ENCODE measurements at regions not wholly inside any gene's neighbourhood (a gene's known extent, or its start where the extent isn't known, plus 50 kb on each side); places are given as distances from the start of the nearest gene placed in this dataset.

- ChIA-PET POLR2A (no interaction called here), CTCF (no interaction called here)
- H3K36me3 ChIP-seq (ENCODE audit: control insufficient read depth in 4 of 4, insufficient read depth in 4 of 4, low read length in 3 of 4), result no peaks in the 10 kb centered on the region
- no peak for DNase-seq
- WGBS (ENCODE audit: insufficient coverage), result no CpG with 5 or more reads among the region's 3 CpGs
- peaks cover 0 to 2% (median 0%) of the 10 kb centered on the region in 5 experiments for H3K9me3 ChIP-seq (ENCODE audit: control extremely low read depth in 1 of 5, control insufficient read depth in 4 of 5, insufficient read depth in 2 of 5, low read depth in 1 of 5, low read length in 4 of 5)
- H3K4me1 ChIP-seq (ENCODE audit: control extremely low read depth in 1 of 4, control insufficient read depth in 4 of 4, insufficient read depth in 4 of 4, low read length in 3 of 4), result no peaks in the 10 kb centered on the region
- H3K4me3 ChIP-seq (ENCODE audit: control insufficient read depth in 1 of 7, extremely low read depth in 1 of 7, insufficient read depth in 4 of 7, low read depth in 2 of 7, low read length in 6 of 7), result no peak overlapping the region
- H3K27ac ChIP-seq (ENCODE audit: insufficient read depth in 1 of 2, low read depth in 1 of 2, low read length in 2 of 2, poor library complexity in 1 of 2, severe bottlenecking in 2 of 2), result no peak overlapping the region
- no peaks in the 10 kb centered on the region for H3K27me3 ChIP-seq (replicated peaks in 2 of 5; ENCODE audit: control insufficient read depth in 4 of 5, insufficient read depth in 5 of 5, low read length in 4 of 5)
Observed at GRCh38 chr4:125688841-125689240, 374.1 kb downstream of the FAT4 start.

DNA sequence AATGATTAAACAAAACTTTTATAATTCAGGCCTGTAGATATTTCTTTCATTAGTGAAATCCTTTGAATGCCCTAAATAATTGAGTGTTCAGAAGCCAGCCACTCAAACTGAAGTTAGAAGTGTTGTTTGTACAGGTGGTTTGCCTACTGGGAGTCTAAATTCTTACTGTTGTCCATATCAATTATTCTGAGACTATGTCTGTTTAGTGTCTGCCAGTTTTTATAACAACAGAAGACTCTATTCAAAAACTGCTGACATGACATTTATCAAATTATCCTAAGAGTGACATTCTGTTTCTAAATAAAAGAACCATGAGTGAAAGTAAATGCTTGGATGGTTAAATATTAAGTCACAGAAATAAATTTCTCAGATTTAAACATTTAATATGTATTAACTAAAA is 375.1 kb downstream of the FAT4 start:
- Histone ChIP-seq H3K9me3 (ENCODE audit: control extremely low read depth in 1 of 5, control insufficient read depth in 4 of 5, insufficient read depth in 2 of 5, low read depth in 1 of 5, low read length in 4 of 5) (peaks cover 0 to 2% (median 0%) of the 10 kb centered on the region in 5 experiments), H3K4me3 (ENCODE audit: control insufficient read depth in 1 of 7, extremely low read depth in 1 of 7, insufficient read depth in 4 of 7, low read depth in 2 of 7, low read length in 6 of 7) (no peak overlapping the region), H3K27me3 (replicated peaks in 2 of 5; ENCODE audit: control insufficient read depth in 4 of 5, insufficient read depth in 5 of 5, low read length in 4 of 5) (no peaks in the 10 kb centered on the region), H3K27ac (ENCODE audit: insufficient read depth in 1 of 2, low read depth in 1 of 2, low read length in 2 of 2, poor library complexity in 1 of 2, severe bottlenecking in 2 of 2) (no peak overlapping the region), H3K4me1 (ENCODE audit: control extremely low read depth in 1 of 4, control insufficient read depth in 4 of 4, insufficient read depth in 4 of 4, low read length in 3 of 4) (no peaks in the 10 kb centered on the region), H3K36me3 (ENCODE audit: control insufficient read depth in 4 of 4, insufficient read depth in 4 of 4, low read length in 3 of 4) (no peaks in the 10 kb centered on the region)
- POLR2A ChIA-PET, result no interaction called here
- CTCF ChIA-PET, result no interaction called here
- no peak for DNase-seq

DNA sequence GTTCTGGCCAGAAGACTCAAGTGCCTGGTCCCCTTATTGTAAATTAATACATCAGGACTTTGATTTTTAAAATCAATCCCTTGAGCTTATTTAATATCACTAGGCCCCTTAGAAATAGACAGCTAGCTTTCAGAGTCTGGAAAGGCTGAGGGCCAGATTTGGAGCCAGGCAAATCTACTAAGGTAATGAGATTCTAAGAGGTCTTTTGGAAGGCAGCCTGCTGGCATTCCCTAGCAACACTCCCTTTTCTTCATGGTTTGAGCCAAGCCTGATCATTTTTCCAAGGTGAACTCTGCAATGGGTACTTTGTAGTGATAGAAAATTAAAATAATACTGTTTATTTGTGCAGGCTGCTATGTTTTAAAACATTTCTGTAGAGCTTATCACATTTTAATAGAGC is 378.5 kb downstream of the FAT4 start:
- Histone ChIP-seq H3K36me3 (ENCODE audit: control insufficient read depth in 4 of 4, insufficient read depth in 4 of 4, low read length in 3 of 4) (no peaks in the 10 kb centered on the region), H3K4me1 (ENCODE audit: control extremely low read depth in 1 of 4, control insufficient read depth in 4 of 4, insufficient read depth in 4 of 4, low read length in 3 of 4) (no peaks in the 10 kb centered on the region), H3K27me3 (replicated peaks in 2 of 5; ENCODE audit: control insufficient read depth in 4 of 5, insufficient read depth in 5 of 5, low read length in 4 of 5) (no peaks in the 10 kb centered on the region), H3K27ac (ENCODE audit: insufficient read depth in 1 of 2, low read depth in 1 of 2, low read length in 2 of 2, poor library complexity in 1 of 2, severe bottlenecking in 2 of 2) (no peak overlapping the region), H3K4me3 (ENCODE audit: control insufficient read depth in 1 of 7, extremely low read depth in 1 of 7, insufficient read depth in 4 of 7, low read depth in 2 of 7, low read length in 6 of 7) (no peak overlapping the region), H3K9me3 (ENCODE audit: control extremely low read depth in 1 of 5, control insufficient read depth in 4 of 5, insufficient read depth in 2 of 5, low read depth in 1 of 5, low read length in 4 of 5) (peaks cover 0 to 2% (median 0%) of the 10 kb centered on the region in 5 experiments)
- POLR2A ChIA-PET, result no interaction called here
- DNase-seq, result no peak
- CTCF ChIA-PET, result no interaction called here

GRCh38 chr4:125702406-125702805 is 387.7 kb downstream of the FAT4 start:
- Histone ChIP-seq H3K27ac (ENCODE audit: insufficient read depth in 1 of 2, low read depth in 1 of 2, low read length in 2 of 2, poor library complexity in 1 of 2, severe bottlenecking in 2 of 2) (no peak overlapping the region), H3K36me3 (ENCODE audit: control insufficient read depth in 4 of 4, insufficient read depth in 4 of 4, low read length in 3 of 4) (no peaks in the 10 kb centered on the region), H3K4me3 (ENCODE audit: control insufficient read depth in 1 of 7, extremely low read depth in 1 of 7, insufficient read depth in 4 of 7, low read depth in 2 of 7, low read length in 6 of 7) (no peak overlapping the region), H3K9me3 (ENCODE audit: control extremely low read depth in 1 of 5, control insufficient read depth in 4 of 5, insufficient read depth in 2 of 5, low read depth in 1 of 5, low read length in 4 of 5) (peaks cover 0 to 4% (median 0%) of the 10 kb centered on the region in 5 experiments), H3K4me1 (ENCODE audit: control extremely low read depth in 1 of 4, control insufficient read depth in 4 of 4, insufficient read depth in 4 of 4, low read length in 3 of 4) (no peaks in the 10 kb centered on the region), H3K27me3 (replicated peaks in 2 of 5; ENCODE audit: control insufficient read depth in 4 of 5, insufficient read depth in 5 of 5, low read length in 4 of 5) (no peaks in the 10 kb centered on the region)
- DNase-seq, result no peak
- CTCF ChIA-PET, result no interaction called here
- POLR2A ChIA-PET, result no interaction called here

- no peak overlapping the region for H3K27ac ChIP-seq (ENCODE audit: insufficient read depth in 1 of 2, low read depth in 1 of 2, low read length in 2 of 2, poor library complexity in 1 of 2, severe bottlenecking in 2 of 2)
- no peak overlapping the region for H3K4me3 ChIP-seq (ENCODE audit: control insufficient read depth in 1 of 7, extremely low read depth in 1 of 7, insufficient read depth in 4 of 7, low read depth in 2 of 7, low read length in 6 of 7)
- H3K36me3 ChIP-seq (ENCODE audit: control insufficient read depth in 4 of 4, insufficient read depth in 4 of 4, low read length in 3 of 4), result no peaks in the 10 kb centered on the region
- CTCF ChIA-PET, result no interaction called here
- no peaks in the 10 kb centered on the region for H3K4me1 ChIP-seq (ENCODE audit: control extremely low read depth in 1 of 4, control insufficient read depth in 4 of 4, insufficient read depth in 4 of 4, low read length in 3 of 4)
- H3K27me3 ChIP-seq (replicated peaks in 2 of 5; ENCODE audit: control insufficient read depth in 4 of 5, insufficient read depth in 5 of 5, low read length in 4 of 5), result no peaks in the 10 kb centered on the region
- WGBS (ENCODE audit: insufficient coverage), result no CpG with 5 or more reads among the region's 1 CpG
- POLR2A ChIA-PET, result no interaction called here
- no peak for DNase-seq
- H3K9me3 ChIP-seq (ENCODE audit: control extremely low read depth in 1 of 5, control insufficient read depth in 4 of 5, insufficient read depth in 2 of 5, low read depth in 1 of 5, low read length in 4 of 5), result peaks cover 0 to 3% (median 0%) of the 10 kb centered on the region in 5 experiments
Observed at GRCh38 chr4:125703443-125703842, 388.7 kb downstream of the FAT4 start.

DNA sequence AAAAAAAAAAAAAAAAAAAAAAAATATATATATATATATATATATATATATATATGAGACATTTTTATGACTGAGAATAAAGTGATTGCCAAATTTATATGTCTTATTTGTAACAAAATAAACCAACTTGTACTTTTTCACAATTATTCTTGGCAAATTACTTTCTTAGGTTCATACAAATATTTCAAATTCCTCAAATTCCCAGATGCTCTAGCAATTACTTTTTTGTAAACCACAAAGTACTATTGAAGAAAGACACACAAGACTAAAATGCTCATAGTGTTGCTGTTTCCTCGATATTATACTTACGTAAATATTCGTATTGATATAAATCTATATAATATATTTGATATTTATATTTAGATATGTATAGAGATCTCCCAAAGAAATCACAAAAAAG is 390.0 kb downstream of the FAT4 start:
- ChIA-PET CTCF (no interaction called here), POLR2A (no interaction called here)
- Histone ChIP-seq H3K9me3 (ENCODE audit: control extremely low read depth in 1 of 5, control insufficient read depth in 4 of 5, insufficient read depth in 2 of 5, low read depth in 1 of 5, low read length in 4 of 5) (peaks cover 0 to 3% (median 0%) of the 10 kb centered on the region in 5 experiments), H3K27ac (ENCODE audit: insufficient read depth in 1 of 2, low read depth in 1 of 2, low read length in 2 of 2, poor library complexity in 1 of 2, severe bottlenecking in 2 of 2) (no peak overlapping the region), H3K4me3 (ENCODE audit: control insufficient read depth in 1 of 7, extremely low read depth in 1 of 7, insufficient read depth in 4 of 7, low read depth in 2 of 7, low read length in 6 of 7) (no peak overlapping the region), H3K36me3 (ENCODE audit: control insufficient read depth in 4 of 4, insufficient read depth in 4 of 4, low read length in 3 of 4) (no peaks in the 10 kb centered on the region), H3K27me3 (replicated peaks in 2 of 5; ENCODE audit: control insufficient read depth in 4 of 5, insufficient read depth in 5 of 5, low read length in 4 of 5) (no peaks in the 10 kb centered on the region), H3K4me1 (ENCODE audit: control extremely low read depth in 1 of 4, control insufficient read depth in 4 of 4, insufficient read depth in 4 of 4, low read length in 3 of 4) (no peaks in the 10 kb centered on the region)
- no CpG with 5 or more reads among the region's 3 CpGs for WGBS (ENCODE audit: insufficient coverage)
- DNase-seq, result no peak

DNA sequence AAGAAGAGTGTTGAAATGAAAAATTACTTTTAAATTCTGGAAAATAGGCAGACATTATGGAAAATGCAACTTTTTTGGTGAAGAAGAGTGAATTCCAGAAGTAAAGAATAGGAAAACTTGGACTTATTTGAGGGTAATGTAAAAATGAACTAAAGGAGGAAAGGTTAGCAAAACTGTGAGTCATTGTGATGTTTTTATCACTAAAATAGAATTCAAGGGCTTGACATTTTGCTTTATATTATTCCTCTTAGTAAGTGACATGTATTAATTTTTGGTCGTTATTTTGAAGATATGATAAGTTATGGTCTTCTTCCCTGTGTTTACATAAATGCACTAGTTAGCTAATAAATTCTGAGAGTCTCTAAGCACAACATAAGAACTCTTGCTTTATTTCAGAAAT is 390.9 kb downstream of the FAT4 start:
- ChIA-PET CTCF (no interaction called here), POLR2A (no interaction called here)
- Histone ChIP-seq H3K9me3 (ENCODE audit: control extremely low read depth in 1 of 5, control insufficient read depth in 4 of 5, insufficient read depth in 2 of 5, low read depth in 1 of 5, low read length in 4 of 5) (peaks cover 0 to 3% (median 0%) of the 10 kb centered on the region in 5 experiments), H3K27ac (ENCODE audit: insufficient read depth in 1 of 2, low read depth in 1 of 2, low read length in 2 of 2, poor library complexity in 1 of 2, severe bottlenecking in 2 of 2) (no peak overlapping the region), H3K4me1 (ENCODE audit: control extremely low read depth in 1 of 4, control insufficient read depth in 4 of 4, insufficient read depth in 4 of 4, low read length in 3 of 4) (no peaks in the 10 kb centered on the region), H3K4me3 (ENCODE audit: control insufficient read depth in 1 of 7, extremely low read depth in 1 of 7, insufficient read depth in 4 of 7, low read depth in 2 of 7, low read length in 6 of 7) (no peak overlapping the region), H3K27me3 (replicated peaks in 2 of 5; ENCODE audit: control insufficient read depth in 4 of 5, insufficient read depth in 5 of 5, low read length in 4 of 5) (no peaks in the 10 kb centered on the region), H3K36me3 (ENCODE audit: control insufficient read depth in 4 of 4, insufficient read depth in 4 of 4, low read length in 3 of 4) (no peaks in the 10 kb centered on the region)
- DNase-seq, result no peak
- WGBS (ENCODE audit: insufficient coverage), result no CpG with 5 or more reads among the region's 1 CpG

GRCh38 chr4:125707397-125707796 is 392.6 kb downstream of the FAT4 start:
- Histone ChIP-seq H3K36me3 (ENCODE audit: control insufficient read depth in 4 of 4, insufficient read depth in 4 of 4, low read length in 3 of 4) (no peaks in the 10 kb centered on the region), H3K27me3 (replicated peaks in 2 of 5; ENCODE audit: control insufficient read depth in 4 of 5, insufficient read depth in 5 of 5, low read length in 4 of 5) (no peaks in the 10 kb centered on the region), H3K4me1 (ENCODE audit: control extremely low read depth in 1 of 4, control insufficient read depth in 4 of 4, insufficient read depth in 4 of 4, low read length in 3 of 4) (no peaks in the 10 kb centered on the region), H3K9me3 (ENCODE audit: control extremely low read depth in 1 of 5, control insufficient read depth in 4 of 5, insufficient read depth in 2 of 5, low read depth in 1 of 5, low read length in 4 of 5) (peaks cover 0 to 3% (median 0%) of the 10 kb centered on the region in 5 experiments), H3K27ac (ENCODE audit: insufficient read depth in 1 of 2, low read depth in 1 of 2, low read length in 2 of 2, poor library complexity in 1 of 2, severe bottlenecking in 2 of 2) (no peak overlapping the region), H3K4me3 (ENCODE audit: control insufficient read depth in 1 of 7, extremely low read depth in 1 of 7, insufficient read depth in 4 of 7, low read depth in 2 of 7, low read length in 6 of 7) (no peak overlapping the region)
- ChIA-PET POLR2A (no interaction called here), CTCF (no interaction called here)
- DNase-seq, result no peak
- WGBS (ENCODE audit: insufficient coverage), result 97% methylated on average over 17 of the region's 17 CpGs
